ENCODE measurements at regions not wholly inside any gene's neighbourhood (a gene's known extent, or its start where the extent isn't known, plus 50 kb on each side); places are given as distances from the start of the nearest gene placed in this dataset.

- no peaks in the 10 kb centered on the region for H3K9me3 ChIP-seq
- no peak overlapping the region for H3K4me2 ChIP-seq
- no peak for FAIRE-seq
- POLR2A ChIA-PET, result no interaction called here
- H3K27ac ChIP-seq, result no peak overlapping the region
- H3K4me3 ChIP-seq, result no peak overlapping the region
- no peak for ATAC-seq
- H3K4me1 ChIP-seq, result no peaks in the 10 kb centered on the region
- TF ChIP-seq ZC3H11A (IDR thresholded peaks at IDR 0.05) (no peak), ATOH8 (CRISPR knock-in tag; IDR thresholded peaks at IDR 0.05; ENCODE audit: low read depth) (no peak), MAZ (IDR thresholded peaks at IDR 0.05; ENCODE audit: borderline replicate concordance, low read depth, low read length) (no peak), KDM1A (IDR thresholded peaks at IDR 0.05; ENCODE audit: low read depth) (no peak), ZSCAN20 (CRISPR knock-in tag; IDR thresholded peaks at IDR 0.05) (no peak), FOXS1 (CRISPR knock-in tag; IDR thresholded peaks at IDR 0.05) (no peak), ELK1 (IDR thresholded peaks at IDR 0.05; ENCODE audit: low read depth, low read length) (no peak), NR3C1 (IDR thresholded peaks at IDR 0.05) (no peak), EHF (CRISPR knock-in tag; IDR thresholded peaks at IDR 0.05) (no peak), RCOR1 (IDR thresholded peaks at IDR 0.05; ENCODE audit: low read depth, low read length) (no peak), HES2 (IDR thresholded peaks at IDR 0.05) (no peak), MYC (IDR thresholded peaks at IDR 0.05; ENCODE audit: borderline replicate concordance, low read length) (no peak), FOSL2 (IDR thresholded peaks at IDR 0.05) (no peak), FOSL2 (CRISPR knock-in tag; IDR thresholded peaks at IDR 0.05) (no peak), POLR2A (IDR thresholded peaks at IDR 0.05; ENCODE audit: low read length) (no peak), HDAC2 (IDR thresholded peaks at IDR 0.05) (no peak)
- CTCF ChIA-PET, result interaction anchor here (1.4 kb wide), 1 partner anchor 9 kb away, joined by 3 read pairs; no protein-coding TSS in a partner anchor
- WGBS (ENCODE audit: missing lambda C conversion rate), result 84% methylated on average over 5 of the region's 5 CpGs
- DNase-seq (ENCODE audit: low read depth in 1 of 2, low spot score in 1 of 2), result no peak
Measured at GRCh38 chr3:188104050-188104449, 49.9 kb upstream of the LPP start.

All from A549 (cell line).